OCI-LY1 (cell line): ENCODE measurements at regions not wholly inside any gene's neighbourhood (a gene's known extent, or its start where the extent isn't known, plus 50 kb on each side); places are given as distances from the start of the nearest gene placed in this dataset.

Experiments used
- EZH2 ChIP-seq: fragments of 200-600 bp; sonication (generic), shearing (Covaris generic); IDR thresholded peaks from 2 replicates; pipeline ENCODE4 v1.8.0; 2017; ENCODE audit warnings: borderline replicate concordance, mixed run types, mild to moderate bottlenecking, antibody characterized with exemption, low read length, moderate library complexity, mixed read lengths
- TF ChIP-seq, protein P1 (sequence below): fragments of 200-600 bp; sonication (generic), shearing (Covaris generic); IDR thresholded peaks from 2 replicates; pipeline ENCODE4 v1.5.1; 2017; ENCODE audit warnings: mild to moderate bottlenecking, antibody characterized with exemption, low read length, moderate library complexity, mixed read lengths

DNA sequence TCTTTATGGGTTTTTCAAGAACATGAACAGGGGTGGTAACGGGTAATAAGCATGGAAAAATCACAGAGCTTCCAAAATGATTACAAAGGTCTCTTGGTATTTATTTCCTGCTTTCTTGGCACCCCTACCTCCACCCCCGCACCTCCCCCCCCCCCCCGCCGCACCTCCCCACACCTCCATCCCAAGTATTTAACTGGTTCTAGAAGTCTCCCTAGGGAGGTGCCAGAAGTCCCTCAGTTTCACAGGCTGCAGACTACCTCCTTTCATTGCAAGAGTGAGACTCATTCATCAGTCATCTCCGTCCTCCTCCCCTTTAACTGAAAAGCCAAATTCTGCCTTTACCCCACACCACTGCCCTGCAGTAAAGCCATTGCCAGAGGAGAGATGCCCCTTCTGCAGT is 169.4 kb downstream of the ALDH1A2 start:
- TF ChIP-seq, protein P1, sequence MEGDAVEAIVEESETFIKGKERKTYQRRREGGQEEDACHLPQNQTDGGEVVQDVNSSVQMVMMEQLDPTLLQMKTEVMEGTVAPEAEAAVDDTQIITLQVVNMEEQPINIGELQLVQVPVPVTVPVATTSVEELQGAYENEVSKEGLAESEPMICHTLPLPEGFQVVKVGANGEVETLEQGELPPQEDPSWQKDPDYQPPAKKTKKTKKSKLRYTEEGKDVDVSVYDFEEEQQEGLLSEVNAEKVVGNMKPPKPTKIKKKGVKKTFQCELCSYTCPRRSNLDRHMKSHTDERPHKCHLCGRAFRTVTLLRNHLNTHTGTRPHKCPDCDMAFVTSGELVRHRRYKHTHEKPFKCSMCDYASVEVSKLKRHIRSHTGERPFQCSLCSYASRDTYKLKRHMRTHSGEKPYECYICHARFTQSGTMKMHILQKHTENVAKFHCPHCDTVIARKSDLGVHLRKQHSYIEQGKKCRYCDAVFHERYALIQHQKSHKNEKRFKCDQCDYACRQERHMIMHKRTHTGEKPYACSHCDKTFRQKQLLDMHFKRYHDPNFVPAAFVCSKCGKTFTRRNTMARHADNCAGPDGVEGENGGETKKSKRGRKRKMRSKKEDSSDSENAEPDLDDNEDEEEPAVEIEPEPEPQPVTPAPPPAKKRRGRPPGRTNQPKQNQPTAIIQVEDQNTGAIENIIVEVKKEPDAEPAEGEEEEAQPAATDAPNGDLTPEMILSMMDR: no peak
- TF ChIP-seq EZH2: no peak
